CD14-positive monocyte (primary cell): ENCODE measurements at regions not wholly inside any gene's neighbourhood (a gene's known extent, or its start where the extent isn't known, plus 50 kb on each side); places are given as distances from the start of the nearest gene placed in this dataset.

Source experiments
- DNase-seq, 3 donors: peaks; one replicate each; pipeline ENCODE4 v3.0.0-alpha.2; 2011 to 2022
- H2AFZ ChIP-seq: 2 replicates; pipeline ENCODE4 v1.6.0; 2012; ENCODE audit warnings: mild to moderate bottlenecking, low read depth, low read length, inconsistent platforms; ENCODE audit not compliant: insufficient read depth, poor library complexity, severe bottlenecking
- H3K27ac ChIP-seq, 2 donors: 1 replicate in 1 of 2; 2 replicates in 1 of 2; pipeline ENCODE4 v1.5.1; 2012 to 2013; ENCODE audit warnings: low read length in 2 of 2, control low read depth in 1 of 2, inconsistent platforms in 1 of 2, low read depth in 1 of 2, mild to moderate bottlenecking in 1 of 2
- H3K27me3 ChIP-seq, 2 donors: one replicate each; pipeline versions ENCODE4 v1.6.0 to v1.6.1; 2011 to 2013; ENCODE audit warnings: low read length in 2 of 2; ENCODE audit not compliant: control insufficient read depth in 2 of 2, insufficient read depth in 2 of 2
- H3K36me3 ChIP-seq, 2 donors: replicated peaks in 1 of 2; 1 replicate in 1 of 2; 2 replicates in 1 of 2; pipeline versions ENCODE4 v1.5.1 to v1.6.1; 2012 to 2013; ENCODE audit warnings: low read length in 2 of 2, control low read depth in 1 of 2, inconsistent platforms in 1 of 2, mild to moderate bottlenecking in 1 of 2; ENCODE audit not compliant: insufficient read depth in 2 of 2, control insufficient read depth in 1 of 2
- H3K4me1 ChIP-seq, 2 donors: 1 replicate in 1 of 2; 2 replicates in 1 of 2; pipeline versions ENCODE4 v1.5.1 to v1.6.1; 2012 to 2013; ENCODE audit warnings: low read length in 2 of 2, control low read depth in 1 of 2, inconsistent platforms in 1 of 2, mild to moderate bottlenecking in 1 of 2, moderate library complexity in 1 of 2; ENCODE audit not compliant: insufficient read depth in 2 of 2, control insufficient read depth in 1 of 2
- H3K4me2 ChIP-seq: replicated peaks from 2 replicates; pipeline ENCODE3; 2012; ENCODE audit warnings: low read length, moderate library complexity, mild to moderate bottlenecking; ENCODE audit not compliant: poor library complexity, severe bottlenecking; ENCODE audit errors: extremely low read depth
- H3K4me3 ChIP-seq, 3 experiments: fragments of 200-600 bp in 1 of 3; sonication (generic) in 1 of 3; replicated peaks in 1 of 3; 1 replicate in 2 of 3; 2 replicates in 1 of 3; pipeline ENCODE4 v1.5.1; 2011 to 2013; ENCODE audit warnings: low read length in 3 of 3, mild to moderate bottlenecking in 3 of 3, control low read depth in 2 of 3, low read depth in 2 of 3, inconsistent platforms in 1 of 3, moderate library complexity in 1 of 3
- H3K79me2 ChIP-seq: 2 replicates; pipeline ENCODE4 v1.6.0; 2012; ENCODE audit warnings: mild to moderate bottlenecking, control low read depth, inconsistent platforms, low read length, moderate library complexity; ENCODE audit not compliant: insufficient read depth
- H3K9ac ChIP-seq: 2 replicates; pipeline ENCODE4 v1.6.0; 2017; ENCODE audit warnings: low read length, mild to moderate bottlenecking; ENCODE audit not compliant: insufficient read depth, poor library complexity, severe bottlenecking
- H3K9me3 ChIP-seq, 2 donors: replicated peaks in 1 of 2; 1 replicate in 1 of 2; 2 replicates in 1 of 2; pipeline versions ENCODE4 v1.5.1 to v1.6.1; 2012 to 2013; ENCODE audit warnings: low read length in 2 of 2, control low read depth in 1 of 2; ENCODE audit not compliant: control insufficient read depth in 1 of 2, insufficient read depth in 1 of 2
- H4K20me1 ChIP-seq: 2 replicates; pipeline ENCODE4 v1.6.0; 2012; ENCODE audit warnings: mild to moderate bottlenecking, low read length, control low read depth, moderate library complexity; ENCODE audit not compliant: insufficient read depth
- H3K27ac Mint-ChIP-seq, 7 donors: one replicate each; pipeline ENCODE4 v1.8.0; 2020; ENCODE audit warnings: mild to moderate bottlenecking in 7 of 7, mixed read lengths in 7 of 7, moderate library complexity in 6 of 7, inconsistent platforms in 2 of 7
- H3K27me3 Mint-ChIP-seq, 3 donors: one replicate each; pipeline ENCODE4 v1.8.0; 2021 to 2022; ENCODE audit warnings: low read depth in 3 of 3, mild to moderate bottlenecking in 3 of 3, mixed read lengths in 3 of 3, moderate library complexity in 3 of 3, inconsistent platforms in 1 of 3
- H3K36me3 Mint-ChIP-seq, 2 donors: one replicate each; pipeline ENCODE4 v1.8.0; 2020; ENCODE audit warnings: mixed read lengths in 2 of 2, inconsistent platforms in 1 of 2, mild to moderate bottlenecking in 1 of 2
- H3K4me1 Mint-ChIP-seq: one replicate; pipeline ENCODE4 v1.8.0; 2020; ENCODE audit warnings: mild to moderate bottlenecking, mixed read lengths
- H3K4me3 Mint-ChIP-seq, 2 donors: one replicate each; pipeline ENCODE4 v1.8.0; 2020; ENCODE audit warnings: mild to moderate bottlenecking in 2 of 2, mixed read lengths in 2 of 2, moderate library complexity in 1 of 2
- H3K9me3 Mint-ChIP-seq, 7 donors: one replicate each; pipeline ENCODE4 v1.8.0; 2020 to 2022; ENCODE audit warnings: mixed read lengths in 7 of 7, mild to moderate bottlenecking in 6 of 7, moderate library complexity in 6 of 7, inconsistent platforms in 2 of 7
- whole genome bisulfite sequencing: methylation state at CpG from one replicate; pipeline ENCODE4 v1.1.5; 2013; ENCODE audit warnings: missing lambda C conversion rate; ENCODE audit not compliant: insufficient coverage; 5-methylcytosine and 5-hydroxymethylcytosine counted together
- intact Hi-C, 2 donors: fragments of 100-400 bp; cut with micrococcal nuclease; formaldehyde crosslinking; loops; one replicate each; pipeline versions ENCODE4 v1.15.0 to v1.15.1; 2023
- TF ChIP-seq, protein P1 (sequence below): fragments of 200-600 bp; IDR thresholded peaks from one replicate; pipeline ENCODE4 v1.8.0; 2022; ENCODE audit warnings: antibody characterized with exemption, mild to moderate bottlenecking

DNA sequence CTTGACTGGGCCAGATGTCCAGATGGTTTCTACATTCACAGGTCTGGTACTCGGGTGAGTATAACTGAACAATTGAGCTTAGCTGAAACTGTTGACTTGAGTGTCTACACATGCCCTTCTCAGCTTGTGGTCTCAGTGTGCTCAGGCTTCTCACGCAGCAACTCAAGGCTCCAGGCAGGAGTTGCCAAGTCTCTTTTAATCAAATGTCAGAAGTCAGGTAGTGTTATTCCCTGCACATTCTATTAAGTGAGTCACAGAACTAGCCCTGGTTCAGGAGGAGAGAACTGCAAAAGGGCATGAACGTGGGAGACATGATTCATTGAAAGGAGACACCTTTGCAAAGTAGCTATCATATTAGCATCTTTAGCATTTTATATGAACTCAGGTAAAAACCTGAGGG is 199.3 kb upstream of the ACTBL2 start:
- H3K4me3 Mint-ChIP-seq, result no peak overlapping the region
- Histone ChIP-seq H3K27me3 (no peaks in the 10 kb centered on the region), H3K27ac (no peak overlapping the region), H3K9ac (no peak overlapping the region), H3K36me3 (no peaks in the 10 kb centered on the region), H3K4me1 (no peaks in the 10 kb centered on the region), H3K4me3 (no peak overlapping the region), H3K9me3 (no peaks in the 10 kb centered on the region), H2AFZ (no peak overlapping the region), H3K79me2 (no peaks in the 10 kb centered on the region), H3K4me2 (no peak overlapping the region), H4K20me1 (no peaks in the 10 kb centered on the region)
- WGBS, result 100% methylated on average over 2 of the region's 3 CpGs
- TF ChIP-seq, protein P1, sequence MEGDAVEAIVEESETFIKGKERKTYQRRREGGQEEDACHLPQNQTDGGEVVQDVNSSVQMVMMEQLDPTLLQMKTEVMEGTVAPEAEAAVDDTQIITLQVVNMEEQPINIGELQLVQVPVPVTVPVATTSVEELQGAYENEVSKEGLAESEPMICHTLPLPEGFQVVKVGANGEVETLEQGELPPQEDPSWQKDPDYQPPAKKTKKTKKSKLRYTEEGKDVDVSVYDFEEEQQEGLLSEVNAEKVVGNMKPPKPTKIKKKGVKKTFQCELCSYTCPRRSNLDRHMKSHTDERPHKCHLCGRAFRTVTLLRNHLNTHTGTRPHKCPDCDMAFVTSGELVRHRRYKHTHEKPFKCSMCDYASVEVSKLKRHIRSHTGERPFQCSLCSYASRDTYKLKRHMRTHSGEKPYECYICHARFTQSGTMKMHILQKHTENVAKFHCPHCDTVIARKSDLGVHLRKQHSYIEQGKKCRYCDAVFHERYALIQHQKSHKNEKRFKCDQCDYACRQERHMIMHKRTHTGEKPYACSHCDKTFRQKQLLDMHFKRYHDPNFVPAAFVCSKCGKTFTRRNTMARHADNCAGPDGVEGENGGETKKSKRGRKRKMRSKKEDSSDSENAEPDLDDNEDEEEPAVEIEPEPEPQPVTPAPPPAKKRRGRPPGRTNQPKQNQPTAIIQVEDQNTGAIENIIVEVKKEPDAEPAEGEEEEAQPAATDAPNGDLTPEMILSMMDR, result no peak
- H3K9me3 Mint-ChIP-seq, result peaks cover 0 to 14% (median 5%) of the 10 kb centered on the region in 7 donors
- no peaks in the 10 kb centered on the region for H3K36me3 Mint-ChIP-seq
- H3K27me3 Mint-ChIP-seq, result peaks cover 0 to 2% (median 0%) of the 10 kb centered on the region in 3 donors
- intact Hi-C loops, result no loop called here
- H3K27ac Mint-ChIP-seq, result no peak overlapping the region
- DNase-seq, result no peak
- no peaks in the 10 kb centered on the region for H3K4me1 Mint-ChIP-seq

DNA sequence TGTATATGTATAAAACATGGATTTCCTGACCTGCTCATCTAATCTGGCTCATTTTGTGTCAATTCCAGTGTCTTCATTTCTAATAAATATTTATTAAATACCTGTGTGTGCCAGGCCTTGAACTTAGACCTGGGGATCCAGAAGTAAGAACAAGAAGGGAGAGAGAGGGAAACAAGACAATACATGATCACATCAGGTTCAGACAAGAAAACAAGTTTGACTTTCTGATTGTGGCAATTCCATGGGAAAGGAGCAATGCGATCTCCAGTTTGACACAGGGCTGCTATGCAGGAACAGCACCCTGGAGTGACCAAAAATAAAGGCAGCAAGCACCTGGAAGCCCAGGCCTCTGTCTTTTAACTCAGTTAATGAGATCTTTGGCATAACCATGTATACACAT is 198.1 kb upstream of the ACTBL2 start:
- H3K4me3 Mint-ChIP-seq, result no peak overlapping the region
- no peak overlapping the region for H3K27ac ChIP-seq
- no peaks in the 10 kb centered on the region for H4K20me1 ChIP-seq
- H3K4me1 Mint-ChIP-seq, result no peaks in the 10 kb centered on the region
- H3K27ac Mint-ChIP-seq, result no peak overlapping the region
- no peaks in the 10 kb centered on the region for H3K36me3 Mint-ChIP-seq
- no peaks in the 10 kb centered on the region for H3K4me1 ChIP-seq
- TF ChIP-seq, protein P1, result no peak
- H3K9me3 ChIP-seq, result no peaks in the 10 kb centered on the region
- intact Hi-C loops, result no loop called here
- H3K79me2 ChIP-seq, result no peaks in the 10 kb centered on the region
- H2AFZ ChIP-seq, result no peak overlapping the region
- no peaks in the 10 kb centered on the region for H3K36me3 ChIP-seq
- H3K9me3 Mint-ChIP-seq, result peaks cover 0 to 14% (median 5%) of the 10 kb centered on the region in 7 donors
- H3K27me3 ChIP-seq, result no peaks in the 10 kb centered on the region
- WGBS, result 100% methylated on average over 1 of the region's 1 CpG
- no peak overlapping the region for H3K4me2 ChIP-seq
- no peak overlapping the region for H3K9ac ChIP-seq
- no peak for DNase-seq
- H3K27me3 Mint-ChIP-seq, result peaks cover 0 to 2% (median 0%) of the 10 kb centered on the region in 3 donors
- H3K4me3 ChIP-seq, result no peak overlapping the region
